ENCODE measurements at regions not wholly inside any gene's neighbourhood (a gene's known extent, or its start where the extent isn't known, plus 50 kb on each side); places are given as distances from the start of the nearest gene placed in this dataset.

- no peak for TF ChIP-seq POLR2A (IDR thresholded peaks at IDR 0.05)
- no peak for TF ChIP-seq CTCF (IDR thresholded peaks at IDR 0.05)
These were observed 83.7 kb downstream of the RPL27A start for GRCh38 chr11:8766043-8766987.
